NCI-H1436 (cell line): ENCODE measurements at regions not wholly inside any gene's neighbourhood (a gene's known extent, or its start where the extent isn't known, plus 50 kb on each side); places are given as distances from the start of the nearest gene placed in this dataset.
"Not testable (repeated sequence)": the region's sequence is repeated elsewhere in the genome, so short reads cannot be mapped to it uniquely, and the experiment has no call there.

Experiments
- DNase-seq: peaks from one replicate; lab custom pipeline; 2025; lab: John Stamatoyannopoulos, UW

- no peak for DNase-seq
Observed at GRCh38 chr13:83825676-83826075, 56.6 kb downstream of the SLITRK1 start.

- no peak for DNase-seq
Observed at GRCh38 chr13:83824560-83824959, 57.7 kb downstream of the SLITRK1 start.

GRCh38 chr13:83824120-83824519 lies 58.2 kb downstream of the SLITRK1 start:
- DNase-seq, result no peak

- DNase-seq, result no peak
Observed at GRCh38 chr13:83819611-83820010, 62.7 kb downstream of the SLITRK1 start.

- no peak for DNase-seq
Observed at GRCh38 chr13:83819156-83819555, 63.1 kb downstream of the SLITRK1 start.

- DNase-seq, result no peak
Observed at GRCh38 chr13:83816081-83816480, 66.2 kb downstream of the SLITRK1 start.

GRCh38 chr13:83815598-83815997 lies 66.7 kb downstream of the SLITRK1 start:
- no peak for DNase-seq

GRCh38 chr13:83810136-83810535 lies 72.1 kb downstream of the SLITRK1 start:
- DNase-seq, result no peak

GRCh38 chr13:83804356-83804962 lies 77.8 kb downstream of the SLITRK1 start:
- DNase-seq, result no peak

- no peak for DNase-seq
Observed at GRCh38 chr13:83798731-83799130, 83.5 kb downstream of the SLITRK1 start.

GRCh38 chr13:83796364-83796763 lies 85.9 kb downstream of the SLITRK1 start:
- no peak for DNase-seq

- DNase-seq, result no peak
Observed at GRCh38 chr13:83794583-83794982, 87.7 kb downstream of the SLITRK1 start.

GRCh38 chr13:83780227-83780626 lies 102.0 kb downstream of the SLITRK1 start:
- DNase-seq, result no peak

- no peak for DNase-seq
Observed at GRCh38 chr13:83773961-83774360, 108.3 kb downstream of the SLITRK1 start.

GRCh38 chr13:83765796-83766195 lies 116.5 kb downstream of the SLITRK1 start:
- no peak for DNase-seq

- DNase-seq, result no peak
Observed at GRCh38 chr13:83761631-83762030, 120.6 kb downstream of the SLITRK1 start.

GRCh38 chr13:83755210-83755609 lies 127.1 kb downstream of the SLITRK1 start:
- not testable (repeated sequence) for DNase-seq

GRCh38 chr13:83753912-83754624 lies 128.2 kb downstream of the SLITRK1 start:
- no peak for DNase-seq

- no peak for DNase-seq
Observed at GRCh38 chr13:83752141-83752540, 130.1 kb downstream of the SLITRK1 start.

- DNase-seq, result no peak
Observed at GRCh38 chr13:83740622-83741021, 141.7 kb downstream of the SLITRK1 start.

GRCh38 chr13:83738407-83738806 lies 143.9 kb downstream of the SLITRK1 start:
- DNase-seq, result no peak

GRCh38 chr13:83733293-83733692 lies 149.0 kb downstream of the SLITRK1 start:
- DNase-seq, result no peak

GRCh38 chr13:83732755-83733154 lies 149.5 kb downstream of the SLITRK1 start:
- no peak for DNase-seq

- DNase-seq, result no peak
Observed at GRCh38 chr13:83731113-83731512, 151.2 kb downstream of the SLITRK1 start.
